ENCODE measurements at regions not wholly inside any gene's neighbourhood (a gene's known extent, or its start where the extent isn't known, plus 50 kb on each side); places are given as distances from the start of the nearest gene placed in this dataset.

DNA sequence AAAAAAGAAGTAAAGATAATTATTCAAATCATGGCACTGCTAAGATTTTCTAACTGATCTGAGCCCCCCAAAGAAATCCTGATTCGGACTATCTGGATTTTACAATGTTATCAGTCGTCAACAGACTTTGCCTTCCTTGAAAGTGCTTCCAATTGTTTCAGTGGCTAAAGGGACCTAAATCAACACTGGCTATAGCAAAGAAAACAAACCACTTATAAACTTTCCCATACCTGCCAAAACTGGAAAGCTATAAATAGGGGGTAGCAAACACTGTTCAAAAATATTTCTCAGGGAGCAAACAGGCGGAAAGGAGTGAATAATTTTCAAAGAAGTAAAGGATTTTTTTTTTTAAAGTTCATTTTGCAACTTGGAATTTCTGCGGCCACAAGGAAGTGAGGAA is 105.6 kb upstream of the LIFR start:
- TF ChIP-seq, protein P1, sequence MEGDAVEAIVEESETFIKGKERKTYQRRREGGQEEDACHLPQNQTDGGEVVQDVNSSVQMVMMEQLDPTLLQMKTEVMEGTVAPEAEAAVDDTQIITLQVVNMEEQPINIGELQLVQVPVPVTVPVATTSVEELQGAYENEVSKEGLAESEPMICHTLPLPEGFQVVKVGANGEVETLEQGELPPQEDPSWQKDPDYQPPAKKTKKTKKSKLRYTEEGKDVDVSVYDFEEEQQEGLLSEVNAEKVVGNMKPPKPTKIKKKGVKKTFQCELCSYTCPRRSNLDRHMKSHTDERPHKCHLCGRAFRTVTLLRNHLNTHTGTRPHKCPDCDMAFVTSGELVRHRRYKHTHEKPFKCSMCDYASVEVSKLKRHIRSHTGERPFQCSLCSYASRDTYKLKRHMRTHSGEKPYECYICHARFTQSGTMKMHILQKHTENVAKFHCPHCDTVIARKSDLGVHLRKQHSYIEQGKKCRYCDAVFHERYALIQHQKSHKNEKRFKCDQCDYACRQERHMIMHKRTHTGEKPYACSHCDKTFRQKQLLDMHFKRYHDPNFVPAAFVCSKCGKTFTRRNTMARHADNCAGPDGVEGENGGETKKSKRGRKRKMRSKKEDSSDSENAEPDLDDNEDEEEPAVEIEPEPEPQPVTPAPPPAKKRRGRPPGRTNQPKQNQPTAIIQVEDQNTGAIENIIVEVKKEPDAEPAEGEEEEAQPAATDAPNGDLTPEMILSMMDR (IDR thresholded peaks at IDR 0.05; ENCODE audit: insufficient read depth, low read depth, low read length): no peak
- no peak for TF ChIP-seq EZH2 (IDR thresholded peaks at IDR 0.05; ENCODE audit: insufficient read depth, low read length)

All from astrocyte (in vitro differentiated cells and primary cell).